SU-DHL-6 (cell line): ENCODE measurements at regions not wholly inside any gene's neighbourhood (a gene's known extent, or its start where the extent isn't known, plus 50 kb on each side); places are given as distances from the start of the nearest gene placed in this dataset.

Experiments used
- CTCF ChIP-seq: fragments of 200-600 bp; sonication (generic); IDR thresholded peaks from one replicate; pipeline ENCODE4 v1.5.1; 2017; ENCODE audit warnings: antibody characterized with exemption, mild to moderate bottlenecking, low read length, moderate library complexity; ENCODE audit not compliant: insufficient read depth, poor library complexity, severe bottlenecking
- EZH2phosphoT487 ChIP-seq: fragments of 200-600 bp; sonication (generic), shearing (Covaris generic); conservative IDR thresholded peaks from 2 replicates; pipeline ENCODE4 v1.6.1; 2018; ENCODE audit warnings: mild to moderate bottlenecking, antibody characterized with exemption, low read length, moderate library complexity, mixed read lengths

DNA sequence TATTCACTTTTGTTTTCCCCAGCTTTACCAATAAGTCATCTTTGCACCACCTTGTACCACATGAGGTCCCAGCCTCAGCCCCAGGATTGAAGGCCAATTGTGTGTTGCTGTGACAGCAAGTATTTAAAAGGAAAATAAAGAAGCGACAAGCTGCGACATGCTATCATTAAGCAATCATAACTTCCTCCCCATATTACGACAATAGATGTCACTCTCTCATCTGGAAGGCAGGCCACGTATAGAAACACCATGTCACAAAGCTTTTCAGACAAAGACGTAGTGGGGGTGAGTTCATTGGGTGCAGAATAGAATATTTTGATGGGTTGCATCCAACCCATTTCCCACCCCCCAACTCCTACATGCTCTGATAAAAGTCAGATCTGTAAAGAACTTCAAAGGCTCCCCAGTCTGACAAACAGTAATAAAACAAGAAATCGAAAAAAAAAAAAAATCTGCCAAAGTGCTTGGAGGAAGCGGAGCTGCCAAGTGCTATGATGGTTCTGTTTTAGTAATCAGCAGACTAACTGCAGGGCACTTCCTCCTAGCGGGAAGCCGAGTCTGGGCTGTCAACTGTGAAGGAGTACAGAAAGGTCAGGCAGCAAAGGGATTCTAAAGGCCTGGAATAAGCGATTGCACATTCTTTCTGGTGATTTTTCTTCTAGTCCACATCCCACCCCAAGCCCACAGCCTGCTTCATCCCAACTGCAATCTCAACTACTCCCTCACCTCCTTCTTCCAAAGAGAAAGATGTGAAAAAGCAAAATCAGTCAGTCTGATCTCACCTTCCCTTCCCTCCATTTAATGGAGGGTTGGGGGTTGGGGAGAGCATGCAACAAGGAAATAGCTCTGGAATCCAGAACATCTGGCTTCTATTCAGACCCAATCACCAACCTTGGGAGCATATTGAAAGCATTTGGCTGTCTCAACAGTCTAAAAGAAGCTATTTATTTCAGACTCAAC is 131.4 kb upstream of the UBASH3B start:
- TF ChIP-seq CTCF (no peak), EZH2phosphoT487 (no peak)
